H1 (cell line): ENCODE measurements at regions not wholly inside any gene's neighbourhood (a gene's known extent, or its start where the extent isn't known, plus 50 kb on each side); places are given as distances from the start of the nearest gene placed in this dataset.

Source experiments
- SIX5 ChIP-seq: IDR thresholded peaks from 2 replicates; pipeline ENCODE4 v1.6.1; 2011; ENCODE audit warnings: mild to moderate bottlenecking, low read depth, low read length
- TBP ChIP-seq: IDR thresholded peaks from 2 replicates; pipeline ENCODE4 v1.6.1; 2011; ENCODE audit warnings: low read depth, low read length, improper control_type of control experiment

DNA sequence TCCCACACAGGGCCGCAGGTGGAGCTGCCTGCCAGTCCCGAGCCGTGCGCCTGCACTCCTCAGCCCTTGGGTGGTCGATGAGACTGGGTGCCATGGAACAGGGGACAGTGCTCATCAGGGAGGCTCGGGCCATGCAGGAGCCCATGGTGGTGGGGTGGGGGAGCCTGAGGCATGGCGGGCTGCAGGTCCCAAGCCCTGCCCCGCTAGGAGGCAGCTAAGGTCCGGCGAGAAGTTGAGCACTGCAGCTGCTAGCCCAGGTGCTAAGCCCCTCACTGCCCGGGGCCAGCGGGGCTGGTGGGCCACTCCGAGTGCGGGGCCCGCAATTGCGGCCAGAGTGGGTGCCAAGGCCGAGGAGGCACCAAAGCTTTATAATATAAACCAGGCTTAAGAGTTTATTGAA, 479.7 kb downstream of the MMUT start (continued):
- TF ChIP-seq TBP (no peak), SIX5 (no peak)
- TF ChIP-seq, all 59 proteins: peak for 0
